ENCODE measurements at regions not wholly inside any gene's neighbourhood (a gene's known extent, or its start where the extent isn't known, plus 50 kb on each side); places are given as distances from the start of the nearest gene placed in this dataset.

- Histone ChIP-seq H3K9me3 (ENCODE audit: control extremely low read depth in 1 of 3, control insufficient read depth in 2 of 3, insufficient read depth in 1 of 3, low read length in 2 of 3) (peaks cover 0 to 5% (median 0%) of the 10 kb centered on the region in 3 donors), H2AFZ (ENCODE audit: insufficient read depth, low read depth, low read length, poor library complexity, severe bottlenecking) (no peak overlapping the region), H3K4me2 (replicated peaks; ENCODE audit: low read depth, low read length, poor library complexity, severe bottlenecking) (no peak overlapping the region), H3K79me2 (ENCODE audit: control insufficient read depth, insufficient read depth, low read length) (no peaks in the 10 kb centered on the region), H3K27ac (ENCODE audit: low read length in 2 of 2) (no peak overlapping the region), H3K27me3 (replicated peaks in 1 of 4; ENCODE audit: control extremely low read depth in 1 of 4, control insufficient read depth in 3 of 4, insufficient read depth in 4 of 4, low read length in 3 of 4) (no peaks in the 10 kb centered on the region), H3K4me3 (ENCODE audit: control extremely low read depth in 1 of 5, extremely low read depth in 1 of 5, insufficient read depth in 1 of 5, low read depth in 2 of 5, low read length in 4 of 5) (no peak overlapping the region), H4K20me1 (ENCODE audit: control insufficient read depth, insufficient read depth, low read length, poor library complexity, severe bottlenecking) (no peaks in the 10 kb centered on the region), H3K9ac (ENCODE audit: low read length) (no peak overlapping the region), H3K36me3 (replicated peaks in 1 of 2; ENCODE audit: control extremely low read depth in 1 of 2, control insufficient read depth in 1 of 2, extremely low read depth in 1 of 2, insufficient read depth in 2 of 2, low read length in 1 of 2) (no peaks in the 10 kb centered on the region), H3K4me1 (ENCODE audit: control insufficient read depth in 2 of 2, insufficient read depth in 2 of 2, low read length in 2 of 2) (no peaks in the 10 kb centered on the region)
- ATAC-seq (ENCODE audit: low read depth) = no peak
- no peaks in the 10 kb centered on the region for H3K4me1 Mint-ChIP-seq
- no CpG with 5 or more reads among the region's 1 CpG for WGBS (ENCODE audit: insufficient coverage)
- H3K9me3 Mint-ChIP-seq (ENCODE audit: insufficient read depth) = peaks cover 4% of the 10 kb centered on the region
- H3K4me3 Mint-ChIP-seq = no peak overlapping the region
- ChIA-PET CTCF (no interaction called here), POLR2A (no interaction called here)
- H3K27me3 Mint-ChIP-seq = no peaks in the 10 kb centered on the region
- DNase-seq = no peak
- no peak overlapping the region for H3K27ac Mint-ChIP-seq
- no peak for TF ChIP-seq CTCF (IDR thresholded peaks at IDR 0.05)
- intact Hi-C loops (cut with micrococcal nuclease) = no loop called here
These were observed 919.7 kb upstream of the GYPC start for GRCh38 chr2:125736306-125736705.

GRCh38 chr2:125745514-125745913 is 910.4 kb upstream of the GYPC start:
- no peak overlapping the region for H3K9ac ChIP-seq (ENCODE audit: low read length)
- H3K27ac ChIP-seq (ENCODE audit: low read length in 2 of 2) = no peak overlapping the region
- H3K27me3 Mint-ChIP-seq = no peaks in the 10 kb centered on the region
- POLR2A ChIA-PET = no interaction called here
- H3K27me3 ChIP-seq (replicated peaks in 1 of 4; ENCODE audit: control extremely low read depth in 1 of 4, control insufficient read depth in 3 of 4, insufficient read depth in 4 of 4, low read length in 3 of 4) = no peaks in the 10 kb centered on the region
- 69% methylated on average over 4 of the region's 4 CpGs for WGBS (ENCODE audit: insufficient coverage)
- TF ChIP-seq EZH2 (IDR thresholded peaks at IDR 0.05; ENCODE audit: borderline replicate concordance, insufficient read depth, low read depth, low read length, poor library complexity, severe bottlenecking) = no peak
- CTCF ChIA-PET = no interaction called here
- DNase-seq (no peak), ATAC-seq (ENCODE audit: low read depth) (no peak)
- H3K79me2 ChIP-seq (ENCODE audit: control insufficient read depth, insufficient read depth, low read length) = no peaks in the 10 kb centered on the region
- no peak overlapping the region for H3K4me2 ChIP-seq (replicated peaks; ENCODE audit: low read depth, low read length, poor library complexity, severe bottlenecking)
- H3K9me3 ChIP-seq (ENCODE audit: control extremely low read depth in 1 of 3, control insufficient read depth in 2 of 3, insufficient read depth in 1 of 3, low read length in 2 of 3) = peaks cover 0 to 3% (median 0%) of the 10 kb centered on the region in 3 donors
- H3K27ac Mint-ChIP-seq = no peak overlapping the region
- no peak overlapping the region for H2AFZ ChIP-seq (ENCODE audit: insufficient read depth, low read depth, low read length, poor library complexity, severe bottlenecking)
- no peak overlapping the region for H3K4me3 Mint-ChIP-seq
- H3K4me3 ChIP-seq (ENCODE audit: control extremely low read depth in 1 of 5, extremely low read depth in 1 of 5, insufficient read depth in 1 of 5, low read depth in 2 of 5, low read length in 4 of 5) = no peak overlapping the region
- no peaks in the 10 kb centered on the region for H3K36me3 ChIP-seq (replicated peaks in 1 of 2; ENCODE audit: control extremely low read depth in 1 of 2, control insufficient read depth in 1 of 2, extremely low read depth in 1 of 2, insufficient read depth in 2 of 2, low read length in 1 of 2)
- no peaks in the 10 kb centered on the region for H3K4me1 ChIP-seq (ENCODE audit: control insufficient read depth in 2 of 2, insufficient read depth in 2 of 2, low read length in 2 of 2)
- H4K20me1 ChIP-seq (ENCODE audit: control insufficient read depth, insufficient read depth, low read length, poor library complexity, severe bottlenecking) = no peaks in the 10 kb centered on the region
- H3K9me3 Mint-ChIP-seq (ENCODE audit: insufficient read depth) = no peaks in the 10 kb centered on the region
- intact Hi-C loops (cut with micrococcal nuclease) = no loop called here
- no peaks in the 10 kb centered on the region for H3K4me1 Mint-ChIP-seq
